22Rv1 (cell line): ENCODE measurements at regions not wholly inside any gene's neighbourhood (a gene's known extent, or its start where the extent isn't known, plus 50 kb on each side); places are given as distances from the start of the nearest gene placed in this dataset.

ENCODE experiments used
- ZFX ChIP-seq: fragments of 450-650 bp; IDR thresholded peaks from 2 replicates; pipeline ENCODE4 v1.6.1; 2017; ENCODE audit warnings: antibody characterized with exemption, borderline replicate concordance
- TF ChIP-seq, protein P1 (sequence below): fragments of 450-650 bp; IDR thresholded peaks from 2 replicates; pipeline ENCODE4 v1.5.1; 2017; ENCODE audit warnings: mild to moderate bottlenecking

DNA sequence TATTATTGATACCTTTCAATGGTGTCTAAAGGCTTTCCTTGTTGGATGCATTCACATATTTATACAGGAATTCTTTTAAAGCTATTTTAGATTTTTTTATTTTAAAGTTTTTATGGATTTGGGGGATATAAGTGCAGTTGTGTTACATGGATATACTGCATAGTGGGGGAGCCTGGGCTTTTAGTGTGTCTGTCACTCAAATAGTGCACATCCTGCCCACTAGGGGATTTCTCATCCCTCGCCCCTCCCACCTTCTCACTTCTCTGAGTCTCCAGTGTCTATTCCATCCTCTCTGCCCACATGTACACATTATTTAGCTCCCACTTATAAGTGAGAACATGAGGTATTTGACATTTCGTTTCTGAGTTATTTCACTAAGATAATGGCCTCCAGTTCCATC lies 154.0 kb upstream of the MKI67 start:
- TF ChIP-seq, protein P1, sequence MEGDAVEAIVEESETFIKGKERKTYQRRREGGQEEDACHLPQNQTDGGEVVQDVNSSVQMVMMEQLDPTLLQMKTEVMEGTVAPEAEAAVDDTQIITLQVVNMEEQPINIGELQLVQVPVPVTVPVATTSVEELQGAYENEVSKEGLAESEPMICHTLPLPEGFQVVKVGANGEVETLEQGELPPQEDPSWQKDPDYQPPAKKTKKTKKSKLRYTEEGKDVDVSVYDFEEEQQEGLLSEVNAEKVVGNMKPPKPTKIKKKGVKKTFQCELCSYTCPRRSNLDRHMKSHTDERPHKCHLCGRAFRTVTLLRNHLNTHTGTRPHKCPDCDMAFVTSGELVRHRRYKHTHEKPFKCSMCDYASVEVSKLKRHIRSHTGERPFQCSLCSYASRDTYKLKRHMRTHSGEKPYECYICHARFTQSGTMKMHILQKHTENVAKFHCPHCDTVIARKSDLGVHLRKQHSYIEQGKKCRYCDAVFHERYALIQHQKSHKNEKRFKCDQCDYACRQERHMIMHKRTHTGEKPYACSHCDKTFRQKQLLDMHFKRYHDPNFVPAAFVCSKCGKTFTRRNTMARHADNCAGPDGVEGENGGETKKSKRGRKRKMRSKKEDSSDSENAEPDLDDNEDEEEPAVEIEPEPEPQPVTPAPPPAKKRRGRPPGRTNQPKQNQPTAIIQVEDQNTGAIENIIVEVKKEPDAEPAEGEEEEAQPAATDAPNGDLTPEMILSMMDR = no peak
- no peak for TF ChIP-seq ZFX
